IMR-90 (cell line): ENCODE measurements at regions not wholly inside any gene's neighbourhood (a gene's known extent, or its start where the extent isn't known, plus 50 kb on each side); places are given as distances from the start of the nearest gene placed in this dataset.

ENCODE experiments used
- BHLHE40 ChIP-seq: fragments of 150-350 bp; IDR thresholded peaks from 2 replicates; pipeline ENCODE4 v1.6.1; 2016; ENCODE audit warnings: mild to moderate bottlenecking, low read depth, low read length
- CHD1 ChIP-seq: IDR thresholded peaks from 2 replicates; pipeline ENCODE4 v1.6.1; 2012; ENCODE audit warnings: low read depth, low read length, improper control_type of control experiment
- CTCF ChIP-seq: conservative IDR thresholded peaks from 2 replicates; pipeline ENCODE4 v1.5.1; 2012; ENCODE audit warnings: mild to moderate bottlenecking, low read depth, low read length, improper control_type of control experiment
- FOS ChIP-seq: fragments of 150-350 bp; IDR thresholded peaks from 2 replicates; pipeline ENCODE4 v1.6.1; 2016; ENCODE audit warnings: low read depth, low read length
- MAFK ChIP-seq: IDR thresholded peaks from 2 replicates; pipeline ENCODE4 v1.6.1; 2012; ENCODE audit warnings: low read depth, low read length, improper control_type of control experiment
- MXI1 ChIP-seq: IDR thresholded peaks from 2 replicates; pipeline ENCODE4 v1.6.1; 2012; ENCODE audit warnings: low read depth, mild to moderate bottlenecking, low read length, moderate library complexity, borderline replicate concordance
- NFE2L2 ChIP-seq: fragments of 150-350 bp; IDR thresholded peaks from 2 replicates; pipeline ENCODE4 v1.6.1; 2016; ENCODE audit warnings: low read depth, mild to moderate bottlenecking, low read length
- POLR2A ChIP-seq: IDR thresholded peaks from 2 replicates; pipeline ENCODE4 v1.6.1; 2012; ENCODE audit warnings: mild to moderate bottlenecking, low read depth, low read length
- RAD21 ChIP-seq: IDR thresholded peaks from 2 replicates; pipeline ENCODE4 v1.6.1; 2012; ENCODE audit warnings: low read length, improper control_type of control experiment
- RCOR1 ChIP-seq: IDR thresholded peaks from 2 replicates; pipeline ENCODE4 v1.6.1; 2012; ENCODE audit warnings: mild to moderate bottlenecking, low read length, improper control_type of control experiment; ENCODE audit not compliant: insufficient replicate concordance
- RFX5 ChIP-seq: IDR thresholded peaks from 2 replicates; pipeline ENCODE4 v1.8.0; 2012; ENCODE audit warnings: low read depth, mild to moderate bottlenecking, low read length, moderate library complexity
- SMC3 ChIP-seq: fragments of 150-350 bp; IDR thresholded peaks from 2 replicates; pipeline ENCODE4 v1.6.1; 2016; ENCODE audit warnings: low read depth, mild to moderate bottlenecking, antibody characterized with exemption, low read length, moderate library complexity
- USF2 ChIP-seq: fragments of 150-350 bp; IDR thresholded peaks from 2 replicates; pipeline ENCODE4 v1.6.1; 2017; ENCODE audit warnings: mild to moderate bottlenecking, antibody characterized with exemption, low read length, low read depth

GRCh38 chr22:22958621-22959020 lies 71.0 kb downstream of the IGLL5 start:
- TF ChIP-seq CTCF: no peak
- TF ChIP-seq POLR2A: no peak
- no peak for TF ChIP-seq USF2
- TF ChIP-seq SMC3: no peak
- no peak for TF ChIP-seq CHD1
- no peak for TF ChIP-seq RFX5
- no peak for TF ChIP-seq MXI1
- TF ChIP-seq RAD21: no peak
- no peak for TF ChIP-seq RCOR1
- no peak for TF ChIP-seq FOS
- TF ChIP-seq BHLHE40: no peak
- TF ChIP-seq NFE2L2: no peak
- TF ChIP-seq MAFK: no peak
